Activated CD4-positive, alpha-beta T cell treated with anti-CD3 and anti-CD28 coated beads, Interleukin-2, amount 50 U/mL, for 24 hours (primary cell): ENCODE measurements at regions not wholly inside any gene's neighbourhood (a gene's known extent, or its start where the extent isn't known, plus 50 kb on each side); places are given as distances from the start of the nearest gene placed in this dataset.
"Not testable (repeated sequence)": the region's sequence is repeated elsewhere in the genome, so short reads cannot be mapped to it uniquely, and the experiment has no call there.

ENCODE experiments used
- DNase-seq, 2 donors: peaks; one replicate each; pipeline ENCODE4 v3.0.0-alpha.2; 2020; ENCODE audit warnings: low read depth in 1 of 2, low spot score in 1 of 2

DNA sequence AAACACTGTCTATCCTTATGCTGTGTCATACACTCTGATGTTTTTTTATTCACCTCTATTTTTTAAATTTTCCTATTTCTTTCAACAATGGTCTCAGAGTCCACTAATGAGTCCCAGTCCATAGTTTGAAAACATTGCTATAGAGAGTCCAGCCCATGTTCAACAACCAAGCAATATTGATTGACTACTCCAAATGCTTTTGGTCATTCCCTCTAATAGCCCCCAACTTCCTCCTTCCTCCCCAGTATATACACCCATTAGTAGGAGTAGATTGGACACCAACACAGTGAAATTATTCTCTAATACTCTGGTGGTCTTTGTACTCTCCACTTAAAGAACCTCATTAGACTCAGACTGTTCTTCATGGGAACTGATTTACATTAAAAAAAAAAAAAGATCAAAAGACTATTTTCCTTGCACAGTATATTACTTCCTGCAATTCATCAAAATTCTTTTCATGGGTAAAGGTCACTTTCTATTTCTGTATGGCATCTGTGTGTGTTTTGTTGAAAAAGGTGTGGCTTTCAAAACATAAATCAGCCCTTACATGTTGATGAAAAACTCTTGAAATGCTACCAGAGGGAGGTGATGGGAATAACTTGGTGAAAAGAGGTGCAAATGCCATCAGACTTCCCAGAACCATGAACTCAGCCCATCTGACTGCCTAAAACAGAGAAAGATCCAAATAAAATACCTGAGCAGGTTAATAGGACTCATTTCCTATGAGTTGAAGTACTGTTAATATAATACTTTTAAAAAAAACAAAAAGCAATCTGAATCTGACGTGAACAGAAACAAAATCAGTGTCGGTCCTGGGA is 250.3 kb upstream of the KLF3 start:
- DNase-seq: no peak

DNA sequence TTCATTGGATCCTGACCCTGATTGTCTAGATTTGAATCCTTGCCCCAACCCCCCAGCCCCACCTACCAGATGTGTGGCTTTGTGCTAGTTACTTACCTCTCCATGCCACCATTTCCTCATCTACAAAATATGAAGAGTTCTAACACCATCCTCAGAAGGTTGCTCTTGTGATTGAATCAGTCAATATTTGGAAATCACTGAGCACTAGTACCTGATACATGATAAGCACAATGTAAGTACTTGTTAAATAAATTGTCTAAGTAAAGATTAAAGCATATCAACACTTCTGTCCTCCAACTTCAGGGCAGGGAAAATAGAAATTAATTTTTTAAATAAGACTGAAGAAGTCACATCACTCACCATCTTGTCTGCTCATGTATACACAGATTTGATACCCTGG is 249.6 kb upstream of the KLF3 start:
- no peak for DNase-seq

GRCh38 chr4:38415682-38416081 is 248.3 kb upstream of the KLF3 start:
- DNase-seq: no peak

- DNase-seq: no peak
These were observed 247.5 kb upstream of the KLF3 start for GRCh38 chr4:38416450-38417014.

GRCh38 chr4:38420254-38420653 is 243.7 kb upstream of the KLF3 start:
- DNase-seq: not testable (repeated sequence)

- DNase-seq: no peak
These were observed 241.1 kb upstream of the KLF3 start for GRCh38 chr4:38422850-38423249.

DNA sequence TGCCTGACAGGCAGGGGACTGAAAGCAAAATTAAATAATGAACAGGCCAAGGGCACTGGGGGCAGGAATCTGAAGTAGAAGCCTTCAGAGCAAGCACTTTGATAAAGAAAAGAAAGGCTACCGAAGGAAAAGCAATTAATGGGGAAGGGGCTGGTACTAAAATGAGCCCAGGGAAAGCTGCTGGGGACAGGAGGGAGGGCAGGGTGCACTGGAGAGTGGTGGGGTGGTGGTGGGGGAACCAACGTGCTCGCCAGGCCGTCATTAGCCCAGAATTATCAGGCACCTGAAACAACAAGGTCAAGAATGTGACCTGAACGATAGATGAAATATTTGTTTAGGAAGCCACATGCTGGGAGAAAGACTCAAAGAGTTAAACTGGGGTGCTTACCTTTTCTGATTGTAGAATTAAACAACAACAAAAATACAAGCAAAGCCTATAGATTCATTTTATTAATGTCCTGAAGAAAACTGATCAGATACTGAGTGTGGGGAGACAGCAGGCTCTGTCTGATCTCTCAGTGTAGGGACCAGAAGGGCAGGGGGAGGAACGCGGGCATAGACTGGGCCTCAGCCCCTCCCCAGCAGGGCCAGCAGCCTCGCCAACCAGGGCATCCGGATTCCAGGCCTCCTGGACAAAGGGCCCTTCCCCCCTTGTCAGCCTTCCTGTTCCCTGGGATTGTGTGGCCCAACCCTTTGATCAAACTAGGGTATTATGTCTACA is 239.7 kb upstream of the KLF3 start:
- no peak for DNase-seq

GRCh38 chr4:38426532-38426931 is 237.5 kb upstream of the KLF3 start:
- no peak for DNase-seq

- DNase-seq: no peak
These were observed 233.2 kb upstream of the KLF3 start for GRCh38 chr4:38430841-38431240.

DNA sequence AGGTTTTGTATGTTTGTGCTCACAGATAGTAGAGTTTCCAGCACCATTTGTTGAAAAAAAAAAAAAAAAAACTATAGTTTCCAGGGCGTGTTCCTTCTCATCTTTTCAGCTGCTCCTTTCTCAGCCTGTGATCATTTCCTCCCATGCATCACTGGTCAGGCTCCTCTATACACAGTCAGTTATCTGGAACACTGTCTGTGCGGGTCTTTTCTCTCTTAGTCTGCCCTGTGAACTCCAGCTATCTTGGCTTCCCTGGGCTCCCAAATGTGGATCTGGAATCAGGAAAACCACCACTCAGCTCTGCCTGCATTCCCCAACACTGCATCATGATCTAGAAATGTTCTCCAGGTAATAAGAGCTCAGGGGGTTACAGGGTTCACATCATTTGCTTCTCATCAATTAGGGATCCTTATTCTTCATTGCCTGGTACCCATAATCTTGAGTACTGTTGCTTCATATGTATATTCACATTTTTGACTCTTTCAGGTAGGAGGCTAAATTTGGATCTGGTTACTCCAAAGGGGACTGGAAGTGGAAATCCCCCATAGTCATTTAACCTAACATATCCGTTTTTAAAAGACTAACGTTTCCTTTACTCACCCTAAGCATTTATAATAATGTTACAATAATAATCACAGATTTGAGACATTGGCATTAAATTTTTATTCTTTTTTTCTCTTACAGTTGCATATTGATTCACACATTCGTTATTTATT is 221.8 kb upstream of the KLF3 start:
- no peak for DNase-seq

DNA sequence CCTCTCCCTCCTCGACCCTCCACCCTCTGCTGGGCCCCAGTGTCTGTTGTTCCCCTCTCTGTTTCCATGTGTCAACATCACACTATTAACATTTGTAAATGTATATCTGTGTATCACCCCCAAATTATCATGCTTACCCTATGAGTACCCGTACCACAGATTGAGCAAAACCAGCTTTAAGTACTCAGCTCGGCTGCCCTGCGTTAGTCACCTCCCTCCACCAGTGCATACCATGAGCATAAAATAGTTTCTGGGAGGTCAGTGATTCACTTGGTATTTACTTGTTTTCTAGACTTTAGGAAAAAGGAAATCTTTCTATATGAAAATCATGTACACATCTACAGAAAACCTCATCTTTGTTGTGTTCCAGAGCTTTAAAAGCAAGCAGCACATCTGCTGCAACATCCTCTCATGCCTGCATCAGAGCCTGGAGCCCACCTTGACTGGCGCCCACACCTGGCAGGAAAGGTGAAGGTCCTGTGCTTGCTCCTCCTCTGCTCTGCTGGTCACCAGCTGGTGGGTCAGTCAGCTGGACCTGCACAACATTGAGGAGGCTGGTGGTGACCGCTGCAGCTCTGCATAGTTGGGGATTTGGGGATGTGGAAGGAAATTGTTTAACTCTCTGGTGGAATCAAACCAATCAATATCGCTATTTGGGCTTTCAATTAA is 214.4 kb upstream of the KLF3 start:
- DNase-seq: no peak

DNA sequence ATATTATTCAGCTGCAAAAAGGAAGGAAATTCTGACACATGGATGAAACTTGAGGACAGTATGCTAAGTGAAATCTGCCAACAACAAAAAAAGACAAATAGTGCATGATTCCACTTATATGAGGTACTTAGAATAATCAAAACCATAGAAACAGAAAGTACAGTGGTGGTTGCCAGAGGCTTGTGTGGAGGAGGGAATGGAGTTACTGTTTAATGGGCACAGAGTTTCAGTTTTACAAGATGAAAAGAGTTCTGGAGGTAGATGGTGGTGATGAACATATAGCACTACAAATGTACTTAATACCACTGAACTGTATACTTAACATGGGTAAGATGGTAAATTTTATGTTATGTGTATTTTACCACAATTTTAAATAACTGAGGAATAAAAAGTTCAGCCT is 212.0 kb upstream of the KLF3 start:
- no peak for DNase-seq

GRCh38 chr4:38452542-38452941 is 211.5 kb upstream of the KLF3 start:
- no peak for DNase-seq

GRCh38 chr4:38453253-38453881 is 210.6 kb upstream of the KLF3 start:
- DNase-seq: no peak

DNA sequence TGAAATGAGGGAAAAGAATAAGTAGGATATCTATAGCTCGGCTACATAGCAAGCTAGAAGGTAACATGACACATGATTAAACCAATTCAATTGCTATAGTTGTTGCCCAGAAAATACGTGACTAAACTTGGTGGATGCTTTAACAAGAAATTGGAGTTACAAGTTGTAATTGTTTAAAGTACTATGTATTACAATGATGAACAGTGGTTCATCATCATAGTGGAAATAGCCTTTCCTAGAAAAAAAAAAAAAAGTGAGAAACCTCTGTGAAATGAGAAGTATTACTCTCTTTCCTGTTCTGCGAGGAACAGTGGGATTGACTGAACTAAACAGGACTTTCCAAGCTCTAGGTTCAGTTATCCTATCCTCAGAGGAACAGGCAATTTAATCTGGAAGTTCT is 209.7 kb upstream of the KLF3 start:
- no peak for DNase-seq

DNA sequence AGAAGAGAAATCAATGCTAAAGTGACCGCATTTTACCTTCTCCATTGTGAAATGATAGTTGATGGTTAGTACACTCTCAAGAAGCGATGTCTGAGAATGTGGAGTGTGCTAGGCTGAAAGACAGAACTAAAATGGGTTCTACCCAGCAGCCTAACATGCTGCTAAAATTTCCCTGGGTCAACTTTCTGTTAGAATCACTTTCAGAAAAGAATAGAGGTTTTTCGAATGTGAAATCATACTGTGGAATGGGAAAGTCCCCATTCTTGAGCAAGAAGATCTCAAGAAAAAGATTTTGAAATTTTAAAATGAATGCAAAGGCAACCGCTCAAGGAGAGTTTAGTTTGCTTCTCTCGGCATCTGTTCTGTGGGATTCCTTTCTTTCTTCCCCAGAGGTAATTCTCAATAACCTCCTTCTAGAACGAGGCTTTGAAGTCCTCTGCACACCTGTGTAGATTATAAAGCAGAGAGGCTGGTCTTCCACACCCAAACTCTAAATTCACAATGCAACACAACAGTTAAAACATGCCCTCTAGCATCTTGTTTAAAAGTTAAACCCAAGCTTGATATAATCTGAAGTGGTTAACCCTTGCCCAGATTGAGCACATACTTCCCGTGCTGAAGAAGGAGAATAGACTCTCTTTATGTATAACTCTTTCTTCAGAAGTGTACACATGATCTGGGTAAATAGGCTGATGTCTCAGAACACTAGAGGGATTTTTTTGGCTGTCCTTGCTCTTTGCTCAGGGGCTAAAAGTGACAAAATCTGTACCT is 208.7 kb upstream of the KLF3 start:
- no peak for DNase-seq

- no peak for DNase-seq
These were observed 207.9 kb upstream of the KLF3 start for GRCh38 chr4:38456096-38456495.

GRCh38 chr4:38461342-38461741 is 202.7 kb upstream of the KLF3 start:
- DNase-seq: no peak

- DNase-seq: no peak
These were observed 201.5 kb upstream of the KLF3 start for GRCh38 chr4:38462367-38463055.
